H1 (cell line): ENCODE measurements at regions not wholly inside any gene's neighbourhood (a gene's known extent, or its start where the extent isn't known, plus 50 kb on each side); places are given as distances from the start of the nearest gene placed in this dataset.

ENCODE experiments used
- CTCF ChIA-PET: fragments of 300-600 bp; sonication (Branson Sonifier 250); formaldehyde crosslinking; loops from one replicate; lab custom pipeline; 2021; ENCODE audit not compliant: partially characterized antibody; lab: Charles Lee
- POLR2A ChIA-PET: fragments of 300-600 bp; sonication (Branson Sonifier 250); formaldehyde crosslinking; loops from one replicate; lab custom pipeline; 2021; ENCODE audit warnings: inconsistent platforms; ENCODE audit not compliant: partially characterized antibody; lab: Charles Lee
- DNase-seq, 2 experiments: peaks; one replicate each; pipeline versions ENCODE4 v3.0.0 to v3.0.0-alpha.2; 2010 to 2022; ENCODE audit warnings: low spot score in 2 of 2, low read depth in 1 of 2, mixed read lengths in 1 of 2
- FAIRE-seq: peaks from 2 replicates; lab custom pipeline; 2011; peaks lifted over from hg19 to GRCh38; lab: Jason Lieb, UNC
- H2AFZ ChIP-seq: 2 replicates; pipeline ENCODE4 v1.8.1; 2012; ENCODE audit warnings: low read length, inconsistent platforms
- H2AK5ac ChIP-seq: 2 replicates; pipeline ENCODE4 v1.6.1; 2013; ENCODE audit warnings: low read depth, low read length
- H2BK120ac ChIP-seq: replicated peaks from 2 replicates; pipeline ENCODE3; 2013; ENCODE audit warnings: low read depth, low read length, inconsistent platforms
- H2BK12ac ChIP-seq: 2 replicates; pipeline ENCODE4 v1.6.1; 2013; ENCODE audit warnings: low read depth, low read length
- H2BK15ac ChIP-seq: 2 replicates; pipeline ENCODE4 v1.6.1; 2013; ENCODE audit warnings: low read length
- H2BK20ac ChIP-seq: 2 replicates; pipeline ENCODE4 v1.6.1; 2013; ENCODE audit warnings: low read length
- H2BK5ac ChIP-seq: 2 replicates; pipeline ENCODE4 v1.6.1; 2013; ENCODE audit warnings: low read depth, low read length
- H3K14ac ChIP-seq: 2 replicates; pipeline ENCODE4 v1.6.1; 2013; ENCODE audit warnings: inconsistent platforms; ENCODE audit not compliant: insufficient read length
- H3K18ac ChIP-seq: 2 replicates; pipeline ENCODE4 v1.6.1; 2013; ENCODE audit warnings: low read length; ENCODE audit errors: extremely low read depth
- H3K23ac ChIP-seq: 2 replicates; pipeline ENCODE4 v1.6.1; 2013; ENCODE audit warnings: inconsistent platforms; ENCODE audit not compliant: insufficient read length
- H3K23me2 ChIP-seq: 2 replicates; pipeline ENCODE4 v1.6.1; 2013; ENCODE audit warnings: low read depth, low read length
- H3K27ac ChIP-seq: 2 replicates; pipeline ENCODE4 v1.6.1; 2011; ENCODE audit warnings: low read depth, low read length, inconsistent platforms
- H3K27me3 ChIP-seq, 4 experiments: replicated peaks in 1 of 4; 1 replicate in 1 of 4; 2 replicates in 3 of 4; pipeline versions ENCODE4 v1.6.1 to v1.8.1; 2011 to 2013; ENCODE audit warnings: low read length in 3 of 4, mild to moderate bottlenecking in 3 of 4, inconsistent platforms in 2 of 4, mixed read lengths in 2 of 4, moderate library complexity in 1 of 4; ENCODE audit not compliant: control insufficient read depth in 3 of 4, insufficient read depth in 3 of 4; ENCODE audit errors: extremely low read depth in 1 of 4
- H3K36me3 ChIP-seq, 4 experiments: 2 replicates each; pipeline versions ENCODE4 v1.6.1 to v1.8.1; 2011 to 2013; ENCODE audit warnings: mild to moderate bottlenecking in 4 of 4, low read length in 3 of 4, moderate library complexity in 2 of 4, control low read depth in 1 of 4, inconsistent platforms in 1 of 4; ENCODE audit not compliant: insufficient read depth in 4 of 4, control insufficient read depth in 2 of 4
- H3K4ac ChIP-seq: replicated peaks from 2 replicates; pipeline ENCODE3; 2013; ENCODE audit warnings: low read length, low read depth, mixed read lengths, inconsistent platforms; ENCODE audit not compliant: insufficient read length
- H3K4me1 ChIP-seq, 4 experiments: replicated peaks in 1 of 4; 1 replicate in 1 of 4; 2 replicates in 3 of 4; pipeline versions ENCODE4 v1.6.1 to v1.8.1; 2011 to 2013; ENCODE audit warnings: low read length in 3 of 4, inconsistent platforms in 2 of 4, mixed read lengths in 1 of 4; ENCODE audit not compliant: insufficient read depth in 4 of 4, control insufficient read depth in 3 of 4
- H3K4me2 ChIP-seq, 2 experiments: 2 replicates each; pipeline versions ENCODE4 v1.6.1 to v1.8.1; 2011 to 2013; ENCODE audit warnings: low read depth in 2 of 2, low read length in 2 of 2, control low read depth in 1 of 2, inconsistent platforms in 1 of 2, mild to moderate bottlenecking in 1 of 2; ENCODE audit not compliant: insufficient read depth in 1 of 2
- H3K4me3 ChIP-seq, 4 experiments: fragments of 200-600, 300-600 bp in 1 of 4; sonication (generic), shearing (Covaris generic), sonication (Bioruptor Twin) in 1 of 4; 2 replicates each; pipeline versions ENCODE4 v1.5.1 to v1.8.1; 2011 to 2016; ENCODE audit warnings: low read length in 4 of 4, low read depth in 3 of 4, control low read depth in 2 of 4, inconsistent platforms in 2 of 4, mild to moderate bottlenecking in 2 of 4, mixed read lengths in 1 of 4, moderate library complexity in 1 of 4; ENCODE audit not compliant: insufficient read depth in 2 of 4; ENCODE audit errors: extremely low read depth in 1 of 4
- H3K56ac ChIP-seq: replicated peaks from 2 replicates; pipeline ENCODE3; 2013; ENCODE audit warnings: low read depth, mild to moderate bottlenecking, mixed read lengths, low read length, inconsistent platforms; ENCODE audit not compliant: insufficient read length
- H3K79me1 ChIP-seq: 2 replicates; pipeline ENCODE4 v1.6.1; 2013; ENCODE audit warnings: low read depth, low read length, control low read depth
- H3K79me2 ChIP-seq, 2 experiments: 2 replicates each; pipeline versions ENCODE4 v1.6.1 to v1.8.1; 2012 to 2013; ENCODE audit warnings: low read length in 2 of 2, mild to moderate bottlenecking in 2 of 2, inconsistent platforms in 1 of 2; ENCODE audit not compliant: insufficient read depth in 2 of 2, control insufficient read depth in 1 of 2
- H3K9ac ChIP-seq, 4 experiments: replicated peaks in 1 of 4; 1 replicate in 1 of 4; 2 replicates in 3 of 4; pipeline versions ENCODE4 v1.6.1 to v1.8.1; 2011 to 2013; ENCODE audit warnings: low read depth in 3 of 4, low read length in 3 of 4, control low read depth in 2 of 4, mild to moderate bottlenecking in 2 of 4, moderate library complexity in 2 of 4, inconsistent platforms in 1 of 4; ENCODE audit errors: extremely low read depth in 1 of 4
- H3K9me3 ChIP-seq, 2 experiments: 2 replicates each; pipeline versions ENCODE4 v1.6.1 to v1.8.1; 2012 to 2013; ENCODE audit warnings: mild to moderate bottlenecking in 2 of 2, moderate library complexity in 2 of 2, control low read depth in 1 of 2, inconsistent platforms in 1 of 2, low read depth in 1 of 2, low read length in 1 of 2, mixed read lengths in 1 of 2; ENCODE audit not compliant: insufficient read depth in 2 of 2
- H4K20me1 ChIP-seq, 2 experiments: replicated peaks in 1 of 2; 2 replicates each; pipeline versions ENCODE3 to v1.8.1; 2011 to 2013; ENCODE audit warnings: inconsistent platforms in 2 of 2, low read length in 2 of 2, mild to moderate bottlenecking in 1 of 2; ENCODE audit not compliant: insufficient read depth in 2 of 2, control insufficient read depth in 1 of 2
- H4K5ac ChIP-seq: 2 replicates; pipeline ENCODE4 v1.6.1; 2013; ENCODE audit warnings: low read length, low read depth, mixed read lengths, inconsistent platforms; ENCODE audit not compliant: insufficient read length
- H4K8ac ChIP-seq: 2 replicates; pipeline ENCODE4 v1.8.0; 2013; ENCODE audit warnings: mild to moderate bottlenecking, moderate library complexity, low read length, inconsistent platforms; ENCODE audit not compliant: insufficient read depth; ENCODE audit errors: extremely low read depth
- H4K91ac ChIP-seq: replicated peaks from 2 replicates; pipeline ENCODE3; 2013; ENCODE audit warnings: low read length, mixed read lengths, inconsistent platforms; ENCODE audit not compliant: insufficient read length
- SUZ12 ChIP-seq: fragments of 200-600 bp; sonication (generic); IDR thresholded peaks from 2 replicates; pipeline ENCODE4 v1.6.1; 2012; ENCODE audit warnings: mild to moderate bottlenecking, inconsistent platforms, low read length, moderate library complexity, mixed read lengths
- whole genome bisulfite sequencing, 2 experiments: shearing (Covaris generic) in 1 of 2; methylation state at CpG; one replicate each; pipeline versions ENCODE4 v1.1.6 to v1.1.7; 2013 to 2015; ENCODE audit warnings: low lambda C conversion rate in 2 of 2, mixed read lengths in 2 of 2, inconsistent platforms in 1 of 2, low coverage in 1 of 2, missing lambda C conversion rate in 1 of 2; ENCODE audit not compliant: insufficient replicate concordance in 2 of 2, insufficient coverage in 1 of 2, insufficient read length in 1 of 2; ENCODE audit errors: extremely low coverage in 1 of 2, missing lambda C conversion rate in 1 of 2; 5-methylcytosine and 5-hydroxymethylcytosine counted together

- Histone ChIP-seq H3K9me3 (peaks cover 0 to 3% of the 10 kb centered on the region in 2 experiments; a peak in 1 of 4 replicates), H3K4me1 (no peaks in the 10 kb centered on the region), H3K27ac (no peak overlapping the region), H2BK15ac (no peak overlapping the region), H3K36me3 (no peaks in the 10 kb centered on the region), H4K5ac (no peak overlapping the region), H3K27me3 (no peaks in the 10 kb centered on the region), H2BK120ac (no peak overlapping the region), H3K9ac (no peak overlapping the region), H4K8ac (no peak overlapping the region), H2AK5ac (no peak overlapping the region), H3K23ac (no peak overlapping the region), H4K20me1 (no peaks in the 10 kb centered on the region), H2BK12ac (no peak overlapping the region), H3K79me1 (no peaks in the 10 kb centered on the region), H3K79me2 (no peaks in the 10 kb centered on the region), H3K23me2 (no peaks in the 10 kb centered on the region), H3K14ac (no peak overlapping the region), H2BK20ac (no peak overlapping the region), H3K4me3 (no peak overlapping the region), H3K56ac (no peak overlapping the region), H4K91ac (no peak overlapping the region), H2AFZ (no peak overlapping the region), H3K4me2 (no peak overlapping the region), H3K18ac (no peak overlapping the region), H2BK5ac (no peak overlapping the region), H3K4ac (no peak overlapping the region)
- DNase-seq = no peak
- FAIRE-seq = no peak
- CTCF ChIA-PET = no interaction called here
- no peak for TF ChIP-seq SUZ12
- POLR2A ChIA-PET = no interaction called here
- WGBS, 2 experiments = 94% methylated on average over 7 of the region's 7 CpGs; no CpG with 5 or more reads in 1 of the 2 experiments
Observed at GRCh38 chr10:65017523-65017922, 1496.3 kb downstream of the REEP3 start.
